Karpas-422 (cell line): ENCODE measurements at regions not wholly inside any gene's neighbourhood (a gene's known extent, or its start where the extent isn't known, plus 50 kb on each side); places are given as distances from the start of the nearest gene placed in this dataset.
"Not testable (repeated sequence)": the region's sequence is repeated elsewhere in the genome, so short reads cannot be mapped to it uniquely, and the experiment has no call there.

Source experiments
- DNase-seq: peaks from one replicate; pipeline ENCODE4 v3.0.0-alpha.2; 2015
- H2AFZ ChIP-seq: fragments of 200-600 bp; sonication (generic); 2 replicates; pipeline ENCODE4 v1.6.1; 2014; ENCODE audit warnings: antibody characterized with exemption, low read length, mixed read lengths
- H3K27ac ChIP-seq: fragments of 200-600 bp; sonication (generic); 2 replicates; pipeline ENCODE4 v1.5.1; 2014; ENCODE audit warnings: mild to moderate bottlenecking, low read length, moderate library complexity
- H3K27me3 ChIP-seq: fragments of 200-600 bp; sonication (generic); 2 replicates; pipeline ENCODE4 v1.6.1; 2014; ENCODE audit warnings: low read length, mixed read lengths
- H3K36me3 ChIP-seq: fragments of 200-600 bp; sonication (generic); 2 replicates; pipeline ENCODE4 v1.6.1; 2014; ENCODE audit warnings: low read length, mixed read lengths; ENCODE audit not compliant: insufficient read depth
- H3K4me1 ChIP-seq: fragments of 200-600 bp; sonication (generic); 2 replicates; pipeline ENCODE4 v1.6.1; 2014; ENCODE audit warnings: mild to moderate bottlenecking, low read length, mixed read lengths
- H3K4me2 ChIP-seq: fragments of 200-600 bp; sonication (generic); 2 replicates; pipeline ENCODE4 v1.6.1; 2014; ENCODE audit warnings: low read length, low read depth, mild to moderate bottlenecking; ENCODE audit not compliant: poor library complexity, severe bottlenecking
- H3K4me3 ChIP-seq: fragments of 200-600 bp; sonication (generic); 2 replicates; pipeline ENCODE4 v1.5.1; 2014; ENCODE audit warnings: mild to moderate bottlenecking, antibody characterized with exemption, low read length, mixed read lengths
- H3K79me2 ChIP-seq: fragments of 200-600 bp; sonication (generic); 2 replicates; pipeline ENCODE4 v1.6.1; 2014; ENCODE audit warnings: mild to moderate bottlenecking, low read length, mixed read lengths
- H3K9ac ChIP-seq: fragments of 200-600 bp; sonication (generic); 2 replicates; pipeline ENCODE4 v1.6.0; 2014; ENCODE audit warnings: low read length
- H3K9me2 ChIP-seq: fragments of 200-600 bp; sonication (generic), shearing (Covaris generic); replicated peaks from 2 replicates; pipeline ENCODE4 v1.6.0; 2014; ENCODE audit warnings: mild to moderate bottlenecking, low read length, moderate library complexity; ENCODE audit not compliant: insufficient read depth
- H3K9me3 ChIP-seq: fragments of 300-700, 200-600 bp; sonication (generic); 2 replicates; pipeline ENCODE4 v1.6.1; 2014; ENCODE audit warnings: low read length, mixed read lengths
- H4K20me1 ChIP-seq: fragments of 200-600 bp; sonication (generic); 2 replicates; pipeline ENCODE4 v1.6.1; 2014; ENCODE audit warnings: mild to moderate bottlenecking, antibody characterized with exemption, low read length, low read depth; ENCODE audit not compliant: insufficient read depth

- Histone ChIP-seq H3K27me3 (no peaks in the 10 kb centered on the region), H3K4me2 (no peak overlapping the region), H3K4me3 (no peak overlapping the region), H3K27ac (no peak overlapping the region), H3K79me2 (no peaks in the 10 kb centered on the region), H3K36me3 (no peaks in the 10 kb centered on the region), H2AFZ (no peak overlapping the region), H3K9me3 (no peaks in the 10 kb centered on the region), H3K9ac (no peak overlapping the region), H3K4me1 (peaks cover 7% of the 10 kb centered on the region), H3K9me2 (no peaks in the 10 kb centered on the region), H4K20me1 (no peaks in the 10 kb centered on the region)
- DNase-seq, result no peak
Observed at GRCh38 chr9:104987743-104988142, 59.8 kb upstream of the ABCA1 start.

- Histone ChIP-seq H3K9ac (no peak overlapping the region), H3K9me3 (no peaks in the 10 kb centered on the region), H2AFZ (no peak overlapping the region), H3K4me2 (no peak overlapping the region), H3K9me2 (no peaks in the 10 kb centered on the region), H3K36me3 (no peaks in the 10 kb centered on the region), H3K27me3 (no peaks in the 10 kb centered on the region), H4K20me1 (no peaks in the 10 kb centered on the region), H3K4me3 (no peak overlapping the region), H3K4me1 (peaks cover 7% of the 10 kb centered on the region), H3K79me2 (no peaks in the 10 kb centered on the region), H3K27ac (no peak overlapping the region)
- no peak for DNase-seq
Observed at GRCh38 chr9:104988539-104988938, 60.6 kb upstream of the ABCA1 start.

- no peak overlapping the region for H3K27ac ChIP-seq
- H3K9me2 ChIP-seq, result no peaks in the 10 kb centered on the region
- H3K36me3 ChIP-seq, result no peaks in the 10 kb centered on the region
- peaks cover 7% of the 10 kb centered on the region for H3K4me1 ChIP-seq
- no peak for DNase-seq
- no peaks in the 10 kb centered on the region for H4K20me1 ChIP-seq
- no peak overlapping the region for H3K4me3 ChIP-seq
- no peak overlapping the region for H3K4me2 ChIP-seq
- no peak overlapping the region for H3K9ac ChIP-seq
- H3K79me2 ChIP-seq, result no peaks in the 10 kb centered on the region
- H3K9me3 ChIP-seq, result no peaks in the 10 kb centered on the region
- no peak overlapping the region for H2AFZ ChIP-seq
- no peaks in the 10 kb centered on the region for H3K27me3 ChIP-seq
Observed at GRCh38 chr9:104991144-104991953, 63.4 kb upstream of the ABCA1 start.

GRCh38 chr9:104992659-104993058 lies 64.7 kb upstream of the ABCA1 start:
- no peak overlapping the region for H3K9ac ChIP-seq
- no peaks in the 10 kb centered on the region for H3K36me3 ChIP-seq
- no peaks in the 10 kb centered on the region for H3K9me2 ChIP-seq
- H3K27ac ChIP-seq, result no peak overlapping the region
- no peak overlapping the region for H3K4me2 ChIP-seq
- peaks cover 7% of the 10 kb centered on the region for H3K4me1 ChIP-seq
- H3K9me3 ChIP-seq, result no peaks in the 10 kb centered on the region
- no peak overlapping the region for H2AFZ ChIP-seq
- DNase-seq, result no peak
- no peak overlapping the region for H3K4me3 ChIP-seq
- no peaks in the 10 kb centered on the region for H4K20me1 ChIP-seq
- no peaks in the 10 kb centered on the region for H3K79me2 ChIP-seq
- H3K27me3 ChIP-seq, result no peaks in the 10 kb centered on the region

- Histone ChIP-seq H3K9me2 (no peaks in the 10 kb centered on the region), H3K9ac (no peak overlapping the region)
Observed at GRCh38 chr9:104993291-104993963, 65.5 kb upstream of the ABCA1 start.

GRCh38 chr9:104997536-104997935 lies 69.6 kb upstream of the ABCA1 start:
- Histone ChIP-seq H3K9me2 (no peaks in the 10 kb centered on the region), H3K4me3 (no peak overlapping the region), H3K4me2 (no peak overlapping the region), H3K79me2 (no peaks in the 10 kb centered on the region), H3K36me3 (no peaks in the 10 kb centered on the region), H3K4me1 (peaks cover 4% of the 10 kb centered on the region; the same call in 1 of the 2 replicates), H3K27ac (no peak overlapping the region), H3K9ac (no peak overlapping the region), H3K9me3 (no peaks in the 10 kb centered on the region), H4K20me1 (no peaks in the 10 kb centered on the region), H2AFZ (no peak overlapping the region), H3K27me3 (no peaks in the 10 kb centered on the region)
- no peak for DNase-seq

More at GRCh38 chr9:104993291-104993963, 65.5 kb upstream of the ABCA1 start:
- Histone ChIP-seq H3K79me2 (no peaks in the 10 kb centered on the region), H4K20me1 (no peaks in the 10 kb centered on the region), H3K4me1 (peaks cover 11% of the 10 kb centered on the region), H2AFZ (no peak overlapping the region), H3K27ac (no peak overlapping the region), H3K9me3 (no peaks in the 10 kb centered on the region), H3K4me2 (no peak overlapping the region), H3K36me3 (no peaks in the 10 kb centered on the region), H3K4me3 (no peak overlapping the region), H3K27me3 (no peaks in the 10 kb centered on the region)
- DNase-seq, result no peak

- Histone ChIP-seq H3K9ac (no peak overlapping the region), H3K4me3 (no peak overlapping the region), H3K4me1 (peaks cover 4% of the 10 kb centered on the region; the same call in 1 of the 2 replicates), H3K27me3 (no peaks in the 10 kb centered on the region), H3K36me3 (no peaks in the 10 kb centered on the region), H3K9me3 (no peaks in the 10 kb centered on the region), H3K79me2 (no peaks in the 10 kb centered on the region), H2AFZ (no peak overlapping the region), H3K27ac (no peak overlapping the region), H4K20me1 (no peaks in the 10 kb centered on the region), H3K9me2 (no peaks in the 10 kb centered on the region), H3K4me2 (no peak overlapping the region)
- no peak for DNase-seq
Observed at GRCh38 chr9:104999136-104999535, 71.2 kb upstream of the ABCA1 start.

GRCh38 chr9:105000529-105000928 lies 72.6 kb upstream of the ABCA1 start:
- H2AFZ ChIP-seq, H3K9me2 ChIP-seq, H3K4me3 ChIP-seq, H3K9ac ChIP-seq, H4K20me1 ChIP-seq, H3K27me3 ChIP-seq, H3K4me2 ChIP-seq, DNase-seq, H3K9me3 ChIP-seq, H3K4me1 ChIP-seq, H3K79me2 ChIP-seq, H3K36me3 ChIP-seq, H3K27ac ChIP-seq: not testable (repeated sequence)
